GM19239 (cell line): ENCODE measurements at regions not wholly inside any gene's neighbourhood (a gene's known extent, or its start where the extent isn't known, plus 50 kb on each side); places are given as distances from the start of the nearest gene placed in this dataset.

ENCODE experiments used
- DNase-seq: peaks from one replicate; pipeline ENCODE4 v3.0.0; 2011; ENCODE audit warnings: low spot score; ENCODE audit not compliant: insufficient read length
- FAIRE-seq: peaks from 2 replicates; lab custom pipeline; 2011; peaks lifted over from hg19 to GRCh38; lab: Jason Lieb, UNC

- FAIRE-seq: no peak
- no peak for DNase-seq
Observed at GRCh38 chr13:39100996-39101738, 62.9 kb downstream of the NHLRC3 start.

GRCh38 chr13:39102981-39103490 lies 64.8 kb downstream of the NHLRC3 start:
- FAIRE-seq: no peak
- DNase-seq: no peak

GRCh38 chr13:39105110-39105509 lies 66.9 kb downstream of the NHLRC3 start:
- no peak for DNase-seq

GRCh38 chr13:39106216-39107005 lies 68.2 kb downstream of the NHLRC3 start:
- DNase-seq (no peak), FAIRE-seq (no peak)

More at GRCh38 chr13:39105110-39105509, 66.9 kb downstream of the NHLRC3 start:
- no peak for FAIRE-seq

GRCh38 chr13:39107561-39107960 lies 69.3 kb downstream of the NHLRC3 start:
- DNase-seq (no peak), FAIRE-seq (no peak)

DNA sequence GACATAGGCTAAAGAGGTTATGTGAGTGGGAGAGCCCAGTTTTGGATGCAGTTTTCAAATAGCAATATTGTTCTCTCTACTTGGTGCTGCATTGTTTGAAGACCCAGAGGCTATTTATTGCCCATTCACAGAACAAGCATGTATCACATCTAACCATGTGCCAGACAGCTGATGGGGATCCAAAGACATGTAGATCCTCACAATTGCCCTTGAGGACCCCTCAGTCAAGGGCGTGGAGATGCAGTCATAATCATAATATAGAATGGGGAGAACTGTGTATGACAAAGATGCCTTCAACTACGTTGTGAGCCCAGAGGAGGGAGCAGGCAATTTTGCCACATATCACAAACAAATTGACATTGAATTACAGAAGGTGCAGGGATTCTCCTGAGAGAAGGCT lies 70.5 kb downstream of the NHLRC3 start:
- FAIRE-seq: no peak
- no peak for DNase-seq

- FAIRE-seq: no peak
Observed at GRCh38 chr13:39110518-39111097, 72.4 kb downstream of the NHLRC3 start.

GRCh38 chr13:39111145-39111544 lies 72.9 kb downstream of the NHLRC3 start:
- DNase-seq (no peak), FAIRE-seq (no peak)

More at GRCh38 chr13:39110518-39111097, 72.4 kb downstream of the NHLRC3 start:
- no peak for DNase-seq

GRCh38 chr13:39119422-39119821 lies 81.2 kb downstream of the NHLRC3 start:
- DNase-seq (no peak), FAIRE-seq (no peak)

DNA sequence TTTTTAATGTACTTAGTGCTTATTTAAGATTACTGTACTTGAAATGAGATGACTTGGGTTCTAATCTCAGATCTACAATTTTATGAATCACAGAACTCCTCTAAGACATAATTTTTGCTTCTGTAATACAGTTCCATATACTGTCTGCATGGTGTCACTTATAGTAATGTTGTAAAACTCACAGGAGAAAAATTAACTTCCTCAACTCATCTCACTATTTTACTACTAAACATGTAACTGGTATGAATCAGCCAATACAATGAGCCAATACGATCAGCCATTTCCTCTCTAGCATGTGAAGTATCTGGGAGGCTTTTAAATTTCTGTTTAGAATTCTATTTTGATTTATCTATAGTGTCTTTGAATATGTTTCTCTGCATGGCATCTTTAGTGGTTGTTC lies 85.3 kb downstream of the NHLRC3 start:
- FAIRE-seq: no peak

DNA sequence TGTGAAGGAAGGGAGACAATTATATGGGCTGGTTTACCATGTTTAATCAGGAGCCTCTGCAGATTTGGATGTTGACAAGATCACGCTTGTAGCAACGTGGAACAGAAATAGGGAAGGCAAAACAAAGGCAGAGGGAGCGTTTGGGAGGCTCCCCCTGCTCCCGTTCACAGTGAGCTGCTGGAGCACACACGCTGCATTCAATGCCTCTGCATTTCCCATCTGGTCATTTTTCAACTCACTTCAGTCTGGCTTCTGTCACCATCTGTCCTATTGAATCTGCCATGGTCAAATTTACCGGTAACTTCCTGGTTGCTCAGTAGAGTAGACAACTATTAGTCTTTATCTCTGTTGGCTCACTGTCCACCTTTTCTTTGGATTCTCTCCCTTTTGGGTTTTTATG lies 91.0 kb downstream of the NHLRC3 start:
- FAIRE-seq (no peak), DNase-seq (no peak)

More for the DNA sequence above, 85.3 kb downstream of the NHLRC3 start:
- no peak for DNase-seq

DNA sequence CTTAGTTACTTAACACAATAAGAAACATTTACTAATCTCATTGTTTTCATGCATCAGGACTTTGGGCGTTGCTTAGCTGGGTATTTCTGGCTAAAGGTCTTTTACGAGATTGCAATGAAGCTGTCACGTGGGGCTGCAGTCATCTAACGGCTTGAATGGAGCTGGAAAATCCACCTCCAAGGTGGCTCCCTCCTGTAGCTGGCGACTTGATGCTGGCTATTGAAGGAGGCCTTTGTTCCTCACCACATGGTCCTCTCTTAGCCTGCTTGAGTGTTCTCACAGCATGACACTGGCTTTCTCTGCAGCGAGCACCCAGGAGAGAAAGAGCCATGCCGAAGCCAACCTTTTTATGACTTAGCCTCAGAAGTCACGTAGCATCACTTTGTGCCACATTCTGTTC lies 92.0 kb downstream of the NHLRC3 start:
- no peak for FAIRE-seq
- no peak for DNase-seq

DNA sequence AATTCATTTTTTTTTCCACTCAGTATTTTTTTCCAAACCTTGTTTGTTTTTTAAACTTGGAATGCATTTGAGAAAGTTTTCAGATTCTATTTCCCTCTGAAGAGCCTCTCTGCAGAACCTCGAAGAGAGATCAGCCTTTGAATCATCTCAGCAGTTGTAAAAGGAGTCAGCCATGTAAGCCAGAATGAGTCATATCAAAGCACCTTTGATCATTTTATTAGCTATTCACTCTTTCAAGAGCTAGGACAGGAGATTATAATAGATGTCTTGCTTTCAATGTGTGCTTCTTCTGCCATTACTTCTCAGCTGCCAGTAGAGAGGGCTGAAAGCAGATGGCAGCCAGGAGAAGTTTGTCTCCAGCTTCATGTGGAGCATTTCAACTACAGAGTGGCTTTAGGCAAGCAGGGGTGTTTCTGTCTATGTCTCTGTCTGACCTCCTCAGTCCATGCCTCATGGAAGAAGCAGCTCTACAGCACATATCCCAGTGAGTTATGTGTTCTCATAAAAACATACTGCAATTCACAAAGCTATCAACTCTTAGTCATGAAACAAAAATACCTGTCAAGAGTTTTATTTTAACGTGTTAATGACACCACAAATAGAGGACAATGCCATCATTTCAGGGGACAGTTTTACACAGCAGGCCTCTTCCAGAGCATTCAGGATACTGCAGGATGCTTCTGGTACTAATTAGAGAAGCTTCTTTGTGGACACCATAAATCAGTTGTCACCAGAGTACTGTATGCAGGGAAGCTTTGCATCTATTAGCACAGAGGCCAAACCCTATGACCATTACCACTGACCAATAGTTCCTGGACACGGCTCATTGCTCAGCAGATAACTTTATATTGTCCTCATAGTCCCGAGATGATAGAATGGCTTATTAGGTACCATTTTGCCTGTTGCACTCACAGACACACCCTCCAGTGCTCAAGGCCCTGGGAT lies 94.3 kb downstream of the NHLRC3 start:
- no peak for DNase-seq

GRCh38 chr13:39133781-39134180 lies 95.5 kb downstream of the NHLRC3 start:
- DNase-seq (no peak), FAIRE-seq (no peak)

More for the DNA sequence above, 94.3 kb downstream of the NHLRC3 start:
- FAIRE-seq: no peak

DNA sequence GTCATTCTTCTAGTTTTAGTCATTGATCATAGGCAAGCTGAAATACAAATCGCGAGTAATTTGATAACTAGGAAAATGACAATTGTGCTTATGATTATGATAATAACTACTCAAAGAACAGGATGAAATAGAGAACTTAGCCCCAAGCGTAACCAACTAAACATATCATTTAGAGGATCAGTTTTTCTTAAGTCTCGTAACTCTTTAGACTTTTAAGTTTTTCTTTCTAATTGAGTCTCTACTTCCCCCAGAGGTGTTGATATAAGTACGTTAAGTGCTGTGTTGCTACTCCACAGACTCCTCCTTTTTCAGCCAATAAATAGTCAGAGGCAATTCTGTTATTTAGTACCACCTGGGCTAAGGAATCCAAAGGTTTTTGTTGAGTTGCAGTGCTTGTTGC lies 96.3 kb downstream of the NHLRC3 start:
- FAIRE-seq: no peak
- no peak for DNase-seq

GRCh38 chr13:39144391-39144790 lies 106.1 kb downstream of the NHLRC3 start:
- DNase-seq (no peak), FAIRE-seq (no peak)

GRCh38 chr13:39144941-39145533 lies 106.8 kb downstream of the NHLRC3 start:
- FAIRE-seq: peak; percentile 84
- peak; percentile 20 for DNase-seq

DNA sequence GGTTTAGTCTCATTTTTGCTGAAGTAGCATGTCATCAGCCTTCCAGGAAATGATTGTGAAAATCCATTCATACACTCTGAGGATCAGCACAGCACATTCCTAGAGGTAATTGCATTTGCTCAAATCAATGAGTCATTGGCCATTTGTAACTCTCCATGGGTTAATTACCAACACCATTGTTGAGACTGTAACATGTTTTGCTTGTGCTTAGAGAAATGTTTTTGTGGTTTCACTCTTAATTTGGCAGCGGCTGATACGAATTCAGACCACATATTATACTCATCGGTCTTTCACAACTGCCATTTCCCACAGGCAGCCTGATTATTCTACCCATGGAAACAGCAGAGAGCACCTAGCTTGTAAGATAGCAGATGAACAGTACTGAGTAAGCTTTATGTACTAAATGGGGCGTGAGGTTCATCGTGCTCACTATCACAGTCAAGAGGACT lies 110.3 kb downstream of the NHLRC3 start:
- no peak for FAIRE-seq
- DNase-seq: no peak

GRCh38 chr13:39149896-39150295 lies 111.6 kb downstream of the NHLRC3 start:
- no peak for FAIRE-seq
- no peak for DNase-seq
